GM19239 (cell line): ENCODE measurements at regions not wholly inside any gene's neighbourhood (a gene's known extent, or its start where the extent isn't known, plus 50 kb on each side); places are given as distances from the start of the nearest gene placed in this dataset.
"Not testable (repeated sequence)": the region's sequence is repeated elsewhere in the genome, so short reads cannot be mapped to it uniquely, and the experiment has no call there.

Source experiments
- DNase-seq: peaks from one replicate; pipeline ENCODE4 v3.0.0; 2011; ENCODE audit warnings: low spot score; ENCODE audit not compliant: insufficient read length
- FAIRE-seq: peaks from 2 replicates; lab custom pipeline; 2011; peaks lifted over from hg19 to GRCh38; lab: Jason Lieb, UNC

- FAIRE-seq (no peak), DNase-seq (no peak)
These were observed 72.5 kb upstream of the HGF start for GRCh38 chr7:81842361-81842760.

- FAIRE-seq = no peak
- DNase-seq = no peak
These were observed 70.0 kb upstream of the HGF start for GRCh38 chr7:81839708-81840369.

GRCh38 chr7:81833401-81833800 is 63.6 kb upstream of the HGF start:
- FAIRE-seq = no peak
- DNase-seq = no peak

- DNase-seq (no peak), FAIRE-seq (no peak)
These were observed 62.0 kb upstream of the HGF start for GRCh38 chr7:81831883-81832282.

GRCh38 chr7:81829511-81829910 is 59.7 kb upstream of the HGF start:
- not testable (repeated sequence) for DNase-seq, FAIRE-seq

GRCh38 chr7:81822811-81823210 is 53.0 kb upstream of the HGF start:
- DNase-seq (no peak), FAIRE-seq (no peak)

- no peak for DNase-seq
- no peak for FAIRE-seq
These were observed 50.0 kb upstream of the HGF start for GRCh38 chr7:81819861-81820260.
